T-cell (primary cell): ENCODE measurements at regions not wholly inside any gene's neighbourhood (a gene's known extent, or its start where the extent isn't known, plus 50 kb on each side); places are given as distances from the start of the nearest gene placed in this dataset.

Experiments used
- ATAC-seq, 4 experiments: fragments of 200-7000 bp in 3 of 4; fragments of 150-1000 bp in 1 of 4; cut with Tn5 transposase; replicated peaks in 1 of 4; 1 replicate in 3 of 4; 2 replicates in 1 of 4; pipeline ENCODE4 v1.10.0; 2021; ENCODE audit warnings: moderate library complexity in 3 of 4, mild to moderate bottlenecking in 2 of 4, moderate number of reproducible peaks in 1 of 4
- CTCF ChIA-PET, 2 donors: fragments of 300-600 bp; sonication (Branson Sonifier 250); formaldehyde crosslinking; loops; one replicate each; lab custom pipeline; 2022; ENCODE audit warnings: antibody characterized with exemption in 2 of 2; lab: Charles Lee
- POLR2A ChIA-PET, 2 donors: fragments of 300-600 bp; sonication (Branson Sonifier 250); formaldehyde crosslinking; loops; one replicate each; lab custom pipeline; 2022; ENCODE audit warnings: antibody characterized with exemption in 2 of 2; lab: Charles Lee
- DNase-seq, 35 experiments: peaks; one replicate each; pipeline versions ENCODE4 v3.0.0 to v3.0.0-alpha.2; 2013 to 2023
- H3K27ac ChIP-seq: one replicate; pipeline ENCODE4 v1.5.1; 2013; ENCODE audit warnings: low read length
- H3K27me3 ChIP-seq, 2 experiments: replicated peaks in 1 of 2; 1 replicate in 1 of 2; 2 replicates in 1 of 2; pipeline versions ENCODE4 v1.6.1 to v1.7.0; 2013; ENCODE audit warnings: low read length in 1 of 2, mixed read lengths in 1 of 2; ENCODE audit not compliant: control insufficient read depth in 2 of 2, insufficient read depth in 2 of 2; ENCODE audit errors: extremely low read depth in 1 of 2
- H3K36me3 ChIP-seq, 2 donors: 1 replicate in 1 of 2; 2 replicates in 1 of 2; pipeline versions ENCODE4 v1.6.1 to v1.7.0; 2013; ENCODE audit warnings: low read length in 1 of 2; ENCODE audit not compliant: control insufficient read depth in 2 of 2, insufficient read depth in 1 of 2; ENCODE audit errors: extremely low read depth in 1 of 2
- H3K4me1 ChIP-seq, 2 experiments: 1 replicate in 1 of 2; 2 replicates in 1 of 2; pipeline versions ENCODE4 v1.6.1 to v1.7.0; 2013; ENCODE audit warnings: low read length in 2 of 2, mixed read lengths in 1 of 2; ENCODE audit not compliant: insufficient read depth in 2 of 2, control insufficient read depth in 1 of 2; ENCODE audit errors: extremely low read depth in 1 of 2
- H3K4me3 ChIP-seq, 2 donors: 1 replicate in 1 of 2; 2 replicates in 1 of 2; pipeline versions ENCODE4 v1.5.1 to v1.7.0; 2013; ENCODE audit warnings: mild to moderate bottlenecking in 2 of 2, low read length in 1 of 2, moderate library complexity in 1 of 2; ENCODE audit not compliant: control insufficient read depth in 1 of 2; ENCODE audit errors: extremely low read depth in 1 of 2
- H3K9me3 ChIP-seq: 2 replicates; pipeline ENCODE4 v1.7.0; 2013
- H3K27ac Mint-ChIP-seq, 2 donors: one replicate each; pipeline ENCODE4 v1.8.0; 2020 to 2021; ENCODE audit warnings: mild to moderate bottlenecking in 2 of 2, mixed read lengths in 2 of 2
- H3K27me3 Mint-ChIP-seq, 2 donors: one replicate each; pipeline ENCODE4 v1.8.0; 2021 to 2022; ENCODE audit warnings: mixed read lengths in 2 of 2
- H3K36me3 Mint-ChIP-seq: one replicate; pipeline ENCODE4 v1.8.0; 2021; ENCODE audit warnings: mixed read lengths
- H3K4me1 Mint-ChIP-seq, 3 donors: one replicate each; pipeline ENCODE4 v1.8.0; 2020 to 2022; ENCODE audit warnings: mixed read lengths in 3 of 3, mild to moderate bottlenecking in 1 of 3
- H3K4me3 Mint-ChIP-seq, 3 donors: one replicate each; pipeline ENCODE4 v1.8.0; 2020 to 2022; ENCODE audit warnings: mild to moderate bottlenecking in 3 of 3, mixed read lengths in 3 of 3, moderate library complexity in 3 of 3
- H3K9me3 Mint-ChIP-seq, 3 donors: one replicate each; pipeline ENCODE4 v1.8.0; 2020 to 2022; ENCODE audit warnings: mixed read lengths in 3 of 3
- WGBS: methylation state at CpG from one replicate; pipeline ENCODE4 v1.1.5; 2013; ENCODE audit warnings: missing lambda C conversion rate; ENCODE audit not compliant: insufficient coverage; 5-methylcytosine and 5-hydroxymethylcytosine counted together

- Histone ChIP-seq H3K9me3 (no peaks in the 10 kb centered on the region), H3K4me1 (no peaks in the 10 kb centered on the region), H3K4me3 (no peak overlapping the region), H3K27me3 (peaks cover 0 to 53% of the 10 kb centered on the region in 2 experiments), H3K27ac (no peak overlapping the region), H3K36me3 (no peaks in the 10 kb centered on the region)
- Mint-ChIP-seq H3K4me3 (no peak overlapping the region), H3K27me3 (peaks cover 4 to 16% of the 10 kb centered on the region in 2 donors), H3K36me3 (no peaks in the 10 kb centered on the region), H3K9me3 (no peaks in the 10 kb centered on the region), H3K4me1 (no peaks in the 10 kb centered on the region), H3K27ac (no peak overlapping the region)
- WGBS = 77% methylated on average over 13 of the region's 13 CpGs
- CTCF ChIA-PET = no interaction called here
- peak in 2 of 35 experiments; percentile 3 to 16 for DNase-seq
- no peak for ATAC-seq
- POLR2A ChIA-PET = no interaction called here
These were observed 121.4 kb upstream of the HS6ST1 start for GRCh38 chr2:128439791-128440665.

- CTCF ChIA-PET = no interaction called here
- no peak overlapping the region for H3K4me3 Mint-ChIP-seq
- no peaks in the 10 kb centered on the region for H3K36me3 Mint-ChIP-seq
- DNase-seq (peak in 2 of 35 experiments; percentile 1 to 23), ATAC-seq (no peak)
- Histone ChIP-seq H3K4me3 (no peak overlapping the region), H3K4me1 (no peaks in the 10 kb centered on the region), H3K9me3 (no peaks in the 10 kb centered on the region), H3K36me3 (no peaks in the 10 kb centered on the region), H3K27ac (no peak overlapping the region), H3K27me3 (peaks cover 0 to 50% of the 10 kb centered on the region in 2 experiments)
- no peaks in the 10 kb centered on the region for H3K4me1 Mint-ChIP-seq
- H3K27ac Mint-ChIP-seq = no peak overlapping the region
- POLR2A ChIA-PET = no interaction called here
- H3K27me3 Mint-ChIP-seq = peaks cover 4 to 13% of the 10 kb centered on the region in 2 donors
- 85% methylated on average over 12 of the region's 14 CpGs for WGBS
- no peaks in the 10 kb centered on the region for H3K9me3 Mint-ChIP-seq
These were observed 122.1 kb upstream of the HS6ST1 start for GRCh38 chr2:128440666-128441340.

- Mint-ChIP-seq H3K4me1 (no peaks in the 10 kb centered on the region), H3K4me3 (no peak overlapping the region), H3K36me3 (no peaks in the 10 kb centered on the region), H3K27ac (no peak overlapping the region), H3K9me3 (no peaks in the 10 kb centered on the region), H3K27me3 (peaks cover 4 to 11% of the 10 kb centered on the region in 2 donors)
- peaks cover 0 to 46% of the 10 kb centered on the region in 2 experiments for H3K27me3 ChIP-seq
- ATAC-seq (no peak), DNase-seq (peak in 2 of 35 experiments; percentile 1 to 12)
- H3K36me3 ChIP-seq = no peaks in the 10 kb centered on the region
- WGBS = 82% methylated on average over 15 of the region's 18 CpGs
- no peak overlapping the region for H3K4me3 ChIP-seq
- ChIA-PET POLR2A (no interaction called here), CTCF (no interaction called here)
- no peaks in the 10 kb centered on the region for H3K9me3 ChIP-seq
- no peaks in the 10 kb centered on the region for H3K4me1 ChIP-seq
- no peak overlapping the region for H3K27ac ChIP-seq
These were observed 122.8 kb upstream of the HS6ST1 start for GRCh38 chr2:128441341-128442052.

- Mint-ChIP-seq H3K4me3 (no peak overlapping the region), H3K36me3 (no peaks in the 10 kb centered on the region), H3K4me1 (no peaks in the 10 kb centered on the region), H3K27me3 (peaks cover 4 to 7% of the 10 kb centered on the region in 2 donors), H3K9me3 (no peaks in the 10 kb centered on the region), H3K27ac (no peak overlapping the region)
- ATAC-seq (no peak), DNase-seq (peak in 2 of 35 experiments; percentile 4 to 11)
- ChIA-PET CTCF (no interaction called here), POLR2A (no interaction called here)
- Histone ChIP-seq H3K27me3 (peaks cover 0 to 41% of the 10 kb centered on the region in 2 experiments), H3K36me3 (no peaks in the 10 kb centered on the region), H3K9me3 (no peaks in the 10 kb centered on the region), H3K4me1 (no peaks in the 10 kb centered on the region), H3K4me3 (no peak overlapping the region), H3K27ac (no peak overlapping the region)
- WGBS = 53% methylated on average over 3 of the region's 8 CpGs
These were observed 123.5 kb upstream of the HS6ST1 start for GRCh38 chr2:128442053-128442751.

GRCh38 chr2:128442891-128443302 lies 124.2 kb upstream of the HS6ST1 start:
- WGBS = 59% methylated on average over 10 of the region's 10 CpGs
- no peaks in the 10 kb centered on the region for H3K4me1 Mint-ChIP-seq
- no peak overlapping the region for H3K27ac ChIP-seq
- POLR2A ChIA-PET = no interaction called here
- H3K4me3 Mint-ChIP-seq = no peak overlapping the region
- CTCF ChIA-PET = no interaction called here
- no peak overlapping the region for H3K4me3 ChIP-seq
- DNase-seq = peak in 2 of 35 experiments; percentile 1 to 13
- H3K9me3 Mint-ChIP-seq = no peaks in the 10 kb centered on the region
- no peaks in the 10 kb centered on the region for H3K4me1 ChIP-seq
- ATAC-seq = no peak
- peaks cover 0 to 38% of the 10 kb centered on the region in 2 experiments for H3K27me3 ChIP-seq
- no peak overlapping the region for H3K27ac Mint-ChIP-seq
- H3K36me3 Mint-ChIP-seq = no peaks in the 10 kb centered on the region
- peaks cover 4 to 7% of the 10 kb centered on the region in 2 donors for H3K27me3 Mint-ChIP-seq
- H3K36me3 ChIP-seq = no peaks in the 10 kb centered on the region
- no peaks in the 10 kb centered on the region for H3K9me3 ChIP-seq
